GM03348 (cell line): ENCODE measurements at regions not wholly inside any gene's neighbourhood (a gene's known extent, or its start where the extent isn't known, plus 50 kb on each side); places are given as distances from the start of the nearest gene placed in this dataset.
A peak's percentile ranks its signal among the peaks of the same experiment; 100 is the strongest.
"Not testable (repeated sequence)": the region's sequence is repeated elsewhere in the genome, so short reads cannot be mapped to it uniquely, and the experiment has no call there.

Experiments
- DNase-seq: peaks from one replicate; pipeline ENCODE4 v3.0.0; 2012; ENCODE audit warnings: low spot score

- DNase-seq: no peak
Observed at GRCh38 chr6:21742238-21742660, 148.7 kb downstream of the SOX4 start.

DNA sequence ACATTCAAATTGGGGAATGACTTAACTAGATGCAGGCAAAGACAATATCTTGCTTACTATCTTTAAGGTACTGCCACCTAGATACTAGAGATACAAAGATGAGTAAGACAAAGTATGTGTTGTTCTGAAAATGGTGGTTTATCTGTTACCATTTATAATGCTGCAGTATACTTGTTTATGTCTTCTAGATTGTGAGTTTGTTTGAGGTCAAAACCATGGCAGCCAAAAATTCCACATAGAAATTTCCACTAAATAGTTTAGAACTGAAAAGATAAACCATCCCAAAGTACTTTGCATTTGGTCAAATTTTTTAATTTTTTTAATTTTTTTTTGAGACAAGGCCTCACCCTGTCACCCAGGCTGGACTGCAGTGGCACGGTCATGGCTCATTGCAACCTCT lies 150.8 kb downstream of the SOX4 start:
- no peak for DNase-seq

DNA sequence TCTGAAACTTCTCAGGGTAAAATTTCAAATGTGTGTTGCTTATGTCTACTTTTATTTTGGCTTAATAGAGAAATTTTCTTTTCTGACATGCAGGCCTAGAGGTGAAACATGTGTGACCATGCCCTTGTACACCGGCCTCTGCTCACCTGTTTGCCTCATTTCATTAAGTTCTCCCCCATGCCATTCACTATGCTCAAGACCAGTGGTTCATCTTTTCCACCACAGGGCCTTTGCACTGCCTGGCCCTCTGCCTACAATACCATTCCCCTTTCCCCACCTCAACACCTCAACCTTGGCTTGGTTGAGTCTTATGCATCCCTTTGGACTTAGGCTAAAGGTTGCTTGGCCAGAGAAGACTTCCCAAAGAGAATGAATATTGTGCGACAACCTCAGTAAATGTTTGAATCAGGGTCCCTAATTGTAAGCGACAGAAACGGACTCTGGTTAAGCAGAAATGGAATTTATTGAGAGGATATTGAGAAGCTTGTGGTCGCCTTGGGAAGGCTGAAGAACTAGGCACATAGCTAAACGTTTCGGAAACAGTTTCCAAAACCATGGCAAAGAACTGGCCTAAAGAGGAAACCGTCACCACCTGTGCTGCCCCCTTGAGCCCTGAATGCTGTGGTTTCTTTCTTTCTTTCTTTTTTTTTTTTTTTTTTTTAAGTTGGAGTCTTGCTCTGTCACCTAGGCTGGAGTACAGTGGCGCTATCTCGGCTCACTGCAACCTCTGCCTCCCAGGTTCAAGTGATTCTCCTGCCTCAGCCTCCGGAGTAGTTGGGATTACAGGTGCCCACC lies 152.2 kb downstream of the SOX4 start:
- no peak for DNase-seq

DNA sequence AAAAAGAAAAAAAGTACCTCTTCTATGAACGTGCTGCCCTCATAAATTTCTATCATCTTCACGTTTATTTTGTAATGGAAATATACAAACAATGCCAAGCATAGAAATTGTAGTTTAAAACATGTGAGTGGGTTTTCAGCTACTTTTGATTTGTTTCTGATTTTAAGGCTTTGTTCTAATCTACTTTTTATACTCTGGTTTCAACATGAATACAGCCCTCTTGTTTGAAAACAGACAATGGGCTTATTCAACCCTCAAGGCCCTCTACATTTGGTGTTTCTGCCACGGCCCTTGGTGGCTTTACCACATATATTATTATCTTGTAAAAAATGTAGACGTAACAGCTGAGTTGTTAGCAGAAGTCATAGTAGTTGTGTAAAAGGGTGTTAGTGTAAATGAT lies 153.9 kb downstream of the SOX4 start:
- DNase-seq: no peak

DNA sequence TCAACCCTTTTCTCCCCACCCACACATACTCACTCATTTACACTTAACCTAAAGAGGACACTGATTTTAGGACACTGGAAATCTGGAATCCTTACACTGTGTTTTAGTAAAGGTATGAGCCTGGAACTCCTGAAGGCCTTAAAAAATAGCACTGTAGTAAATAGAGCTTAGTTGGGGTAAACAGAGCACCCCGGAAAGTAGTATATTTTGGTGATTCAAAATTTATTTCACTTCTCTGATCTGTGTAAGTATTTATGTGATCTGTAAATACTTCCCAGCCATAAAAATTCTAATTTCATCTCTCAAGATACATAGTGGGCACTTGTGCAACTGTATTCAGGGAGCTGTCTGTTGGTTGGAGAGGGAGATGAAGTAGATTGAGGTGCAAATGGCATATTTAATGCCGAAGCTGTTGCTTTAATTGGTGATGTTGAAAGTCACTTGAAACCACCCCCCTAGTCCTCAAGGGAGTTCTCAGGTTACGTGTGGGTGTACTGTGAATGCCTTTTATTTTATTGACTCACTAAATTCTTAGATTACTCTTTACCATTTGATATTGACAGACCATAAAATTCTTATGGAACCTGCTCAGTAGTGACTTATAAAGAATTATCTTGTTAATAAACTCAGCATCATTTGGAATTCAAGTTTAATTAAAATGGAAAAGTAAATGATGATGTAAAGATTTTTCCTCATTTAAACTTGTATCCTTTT lies 154.9 kb downstream of the SOX4 start:
- DNase-seq: peak; percentile 31

DNA sequence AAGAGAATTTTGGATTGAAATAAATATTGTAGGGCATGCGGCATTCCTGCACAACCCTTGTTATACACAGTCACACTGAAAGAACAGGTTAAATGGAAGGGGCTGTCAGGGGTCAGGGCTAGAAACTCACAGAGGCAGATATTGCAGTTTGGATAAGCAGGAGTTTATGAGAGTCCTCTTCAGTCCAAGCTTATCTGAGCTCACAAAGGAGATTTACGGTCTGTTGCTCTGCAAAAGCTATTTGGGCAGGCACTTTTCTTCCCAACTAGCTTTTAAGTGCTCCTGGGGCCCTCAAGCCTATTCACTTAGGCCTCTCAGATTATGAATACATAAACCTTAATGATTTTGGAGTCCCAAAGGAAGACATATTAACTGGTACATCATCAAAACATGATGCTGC lies 156.2 kb downstream of the SOX4 start:
- no peak for DNase-seq

DNA sequence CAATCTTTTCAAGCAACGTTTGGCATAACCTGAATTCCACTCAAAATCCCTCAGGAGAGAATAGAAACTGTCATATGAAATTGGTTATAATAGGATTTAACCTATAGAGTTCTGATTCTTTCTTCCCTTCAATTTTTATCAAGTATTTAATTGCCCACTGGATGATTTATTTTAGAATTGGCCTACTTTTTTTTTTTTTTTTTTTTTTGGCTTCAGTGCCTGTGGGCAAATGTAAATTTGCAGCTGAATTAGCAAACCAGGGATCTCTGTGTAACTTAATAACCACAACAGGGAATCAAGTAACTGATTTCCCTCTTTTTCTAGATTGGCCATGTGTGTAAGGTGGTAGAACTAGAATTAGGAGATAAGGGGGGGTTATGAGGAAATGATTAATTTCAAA lies 157.0 kb downstream of the SOX4 start:
- DNase-seq: no peak

DNA sequence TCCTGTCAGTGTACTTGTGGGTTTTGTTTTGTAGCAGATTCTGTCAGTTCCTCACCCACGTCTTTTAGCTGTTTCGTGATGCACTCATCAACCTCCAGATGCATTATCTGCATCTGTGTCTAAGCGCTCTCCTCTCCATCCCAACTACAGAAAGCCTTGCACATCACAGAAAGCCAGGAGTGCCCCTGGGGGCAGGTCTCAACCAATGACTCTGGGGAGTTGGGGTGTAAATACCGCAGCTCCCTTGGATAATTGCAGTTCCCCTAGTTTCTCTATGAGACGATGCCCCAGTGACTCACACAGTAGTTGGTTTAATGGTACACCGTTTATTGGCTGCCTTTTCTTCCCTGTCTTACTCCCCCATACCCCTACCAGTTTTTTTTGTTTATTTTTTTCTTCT lies 158.1 kb downstream of the SOX4 start:
- no peak for DNase-seq

- no peak for DNase-seq
Observed at GRCh38 chr6:21752054-21752811, 158.7 kb downstream of the SOX4 start.

DNA sequence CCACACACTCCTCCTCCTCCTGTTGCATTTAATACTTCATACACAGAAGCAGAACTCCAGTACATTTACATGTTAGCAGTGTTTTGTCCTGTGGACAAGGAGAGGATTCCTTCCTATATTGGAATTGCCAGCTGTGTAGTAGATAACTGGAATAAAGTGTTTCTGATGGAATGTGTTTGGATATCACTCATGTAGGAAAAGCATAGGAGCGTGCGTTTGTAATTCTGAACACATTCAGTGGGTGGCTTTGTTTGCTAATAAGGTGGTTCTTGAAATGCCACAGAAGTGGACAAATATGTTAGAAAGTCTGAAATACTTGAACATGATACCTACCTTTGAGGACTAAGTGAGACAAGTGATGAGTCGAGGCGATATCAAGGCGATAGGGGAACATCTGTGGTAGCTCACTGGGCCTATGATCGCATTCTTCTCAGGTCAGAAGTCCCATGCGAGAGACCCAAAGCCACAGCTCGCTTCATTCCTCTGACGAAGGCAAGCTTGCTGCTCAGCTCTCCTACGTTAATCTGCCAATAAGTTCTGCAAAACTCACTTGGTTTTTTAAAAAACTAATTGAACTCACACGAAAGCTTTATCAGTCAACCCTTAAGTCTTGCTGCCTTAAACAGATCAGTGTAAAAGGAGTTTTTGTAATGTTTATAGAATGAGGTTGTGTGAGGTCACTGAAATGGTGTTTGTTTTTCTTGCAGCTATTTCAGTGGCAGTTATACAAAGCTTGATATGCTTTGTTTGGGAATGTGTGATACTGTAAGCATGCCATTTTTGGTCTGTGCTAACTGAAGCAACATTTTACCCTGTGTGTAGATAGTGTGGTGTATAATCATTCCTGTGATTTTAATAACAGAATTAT lies 159.9 kb downstream of the SOX4 start:
- DNase-seq: no peak

- DNase-seq: no peak
Observed at GRCh38 chr6:21754891-21755290, 161.3 kb downstream of the SOX4 start.

- DNase-seq: no peak
Observed at GRCh38 chr6:21756487-21756886, 162.9 kb downstream of the SOX4 start.

GRCh38 chr6:21757392-21757791 lies 163.8 kb downstream of the SOX4 start:
- DNase-seq: not testable (repeated sequence)

GRCh38 chr6:21759721-21760120 lies 166.2 kb downstream of the SOX4 start:
- DNase-seq: no peak

DNA sequence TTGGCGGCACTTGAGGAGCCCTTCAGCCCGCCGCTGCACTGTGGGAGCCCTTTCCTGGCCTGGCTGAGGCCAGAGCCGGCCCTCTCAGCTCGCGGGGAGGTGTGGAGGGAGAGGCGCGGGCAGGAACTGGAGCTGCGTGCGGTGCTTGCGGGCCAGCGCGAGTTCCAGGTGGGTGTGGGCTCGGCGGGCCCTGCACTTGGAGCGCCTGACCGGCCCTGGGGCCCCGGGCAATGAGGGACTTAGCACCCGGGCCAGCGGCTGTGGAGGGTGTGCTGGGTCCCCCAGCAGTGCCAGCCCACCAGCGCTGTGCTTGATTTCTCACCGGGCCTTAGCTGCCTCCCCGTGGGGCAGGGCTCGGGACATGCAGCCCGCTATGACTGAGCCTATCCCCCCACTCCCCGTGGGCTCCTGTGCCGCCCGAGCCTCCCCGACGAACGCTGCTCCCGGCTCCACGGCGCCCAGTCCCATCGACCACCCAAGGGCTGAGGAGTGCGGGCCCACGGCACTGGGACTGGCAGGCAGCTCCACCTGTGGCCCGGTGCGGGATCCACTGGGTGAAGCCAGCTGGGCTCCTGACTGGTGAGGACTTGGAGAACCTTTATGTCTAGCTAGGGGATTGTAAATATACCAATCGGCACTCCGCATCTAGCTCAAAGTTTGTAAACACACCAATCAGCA lies 167.6 kb downstream of the SOX4 start:
- DNase-seq: not testable (repeated sequence)

DNA sequence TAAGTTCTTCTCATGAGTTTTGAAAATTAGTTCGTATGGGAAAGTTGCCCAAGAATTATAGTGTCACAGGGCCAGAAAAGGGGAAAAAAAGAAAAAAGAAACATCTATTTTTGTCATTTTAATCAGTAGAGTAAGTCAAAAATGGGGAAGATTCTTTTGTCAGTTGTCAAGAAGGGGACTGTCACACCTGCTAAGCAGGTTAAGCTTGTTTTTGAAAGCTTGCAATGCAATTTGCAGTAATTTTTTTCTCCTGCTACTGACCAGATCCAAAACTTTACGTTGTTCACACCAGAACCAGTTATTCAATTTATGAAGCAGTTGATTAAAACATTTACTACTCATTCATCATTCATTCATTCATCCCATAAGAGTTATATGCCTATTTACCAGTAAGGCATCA lies 171.4 kb downstream of the SOX4 start:
- no peak for DNase-seq

DNA sequence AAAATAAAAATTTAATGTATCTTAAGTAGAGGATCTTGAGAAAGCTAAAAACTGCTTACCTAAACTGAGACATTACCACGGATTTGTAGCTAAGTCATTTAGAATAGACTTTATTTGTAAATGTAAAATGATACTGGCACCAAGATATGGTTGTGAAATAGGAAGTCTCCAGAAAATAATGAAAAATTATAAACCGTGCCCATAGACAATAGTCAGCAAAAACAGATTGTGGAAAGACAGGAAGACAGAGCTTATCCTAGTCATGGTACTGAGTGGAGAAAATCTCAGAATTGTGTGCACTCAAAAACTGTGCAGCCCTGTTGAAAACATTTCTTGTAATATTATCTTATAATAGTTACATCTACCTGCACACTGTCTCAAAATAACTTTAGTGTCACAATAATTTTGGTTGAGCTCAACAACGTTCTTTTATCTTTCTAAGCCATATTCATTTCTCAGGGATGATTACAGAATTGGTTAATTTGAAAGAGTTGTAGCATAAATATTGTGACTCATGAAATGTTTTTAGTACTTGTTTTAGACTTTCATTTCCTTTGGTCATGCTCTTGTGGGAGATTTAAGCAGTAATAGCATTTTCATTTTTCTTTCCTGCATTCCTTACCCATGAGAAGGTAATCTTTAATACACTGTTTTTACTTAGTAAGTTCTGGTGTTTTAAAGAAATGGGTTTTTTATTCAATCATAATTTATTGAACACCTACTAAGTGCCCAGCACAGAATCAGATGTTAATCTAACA lies 174.5 kb downstream of the SOX4 start:
- DNase-seq: peak; percentile 60

- peak; percentile 75 for DNase-seq
Observed at GRCh38 chr6:21769405-21769861, 175.9 kb downstream of the SOX4 start.

GRCh38 chr6:21769968-21770367 lies 176.4 kb downstream of the SOX4 start:
- DNase-seq: no peak

DNA sequence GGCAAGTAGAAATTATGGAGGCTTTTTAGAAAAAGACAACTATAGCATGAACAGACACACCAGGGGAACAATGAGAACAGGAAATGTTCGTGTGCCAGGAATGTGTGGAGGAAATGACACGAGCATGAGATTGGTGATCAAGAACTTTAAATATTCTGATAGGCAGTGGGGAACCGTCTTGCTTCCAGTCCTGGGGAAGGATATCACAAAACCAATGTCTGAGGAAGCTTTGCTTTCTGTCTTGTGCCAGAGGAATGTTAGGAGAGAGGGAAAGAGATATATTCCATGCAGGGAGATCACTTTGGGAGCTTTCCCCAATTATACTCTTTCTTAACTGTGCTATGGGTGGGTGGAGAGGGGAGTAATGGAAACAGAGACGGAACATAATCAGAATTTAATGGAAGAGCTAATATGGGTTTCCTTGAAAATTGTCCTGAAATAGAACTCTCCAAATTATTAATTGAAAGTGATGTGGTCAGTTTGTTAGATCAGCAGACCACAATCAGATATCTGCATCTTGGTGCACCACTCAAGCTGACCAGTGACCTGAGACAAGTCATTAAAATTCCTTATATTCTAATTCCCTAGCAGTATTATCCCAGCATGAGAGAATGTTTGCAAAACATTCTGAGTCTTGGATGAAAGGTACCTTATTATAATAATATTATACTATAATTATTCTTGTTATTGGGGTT lies 178.2 kb downstream of the SOX4 start:
- no peak for DNase-seq
